H1 (cell line): ENCODE measurements at regions not wholly inside any gene's neighbourhood (a gene's known extent, or its start where the extent isn't known, plus 50 kb on each side); places are given as distances from the start of the nearest gene placed in this dataset.

Source experiments
- CTCF ChIA-PET: fragments of 300-600 bp; sonication (Branson Sonifier 250); formaldehyde crosslinking; loops from one replicate; lab custom pipeline; 2021; ENCODE audit not compliant: partially characterized antibody; lab: Charles Lee
- POLR2A ChIA-PET: fragments of 300-600 bp; sonication (Branson Sonifier 250); formaldehyde crosslinking; loops from one replicate; lab custom pipeline; 2021; ENCODE audit warnings: inconsistent platforms; ENCODE audit not compliant: partially characterized antibody; lab: Charles Lee
- DNase-seq, 2 experiments: peaks; one replicate each; pipeline versions ENCODE4 v3.0.0 to v3.0.0-alpha.2; 2010 to 2022; ENCODE audit warnings: low spot score in 2 of 2, low read depth in 1 of 2, mixed read lengths in 1 of 2
- FAIRE-seq: peaks from 2 replicates; lab custom pipeline; 2011; peaks lifted over from hg19 to GRCh38; lab: Jason Lieb, UNC
- H2AFZ ChIP-seq: 2 replicates; pipeline ENCODE4 v1.8.1; 2012; ENCODE audit warnings: low read length, inconsistent platforms
- H2AK5ac ChIP-seq: 2 replicates; pipeline ENCODE4 v1.6.1; 2013; ENCODE audit warnings: low read depth, low read length
- H2BK120ac ChIP-seq: replicated peaks from 2 replicates; pipeline ENCODE3; 2013; ENCODE audit warnings: low read depth, low read length, inconsistent platforms
- H2BK12ac ChIP-seq: 2 replicates; pipeline ENCODE4 v1.6.1; 2013; ENCODE audit warnings: low read depth, low read length
- H2BK15ac ChIP-seq: 2 replicates; pipeline ENCODE4 v1.6.1; 2013; ENCODE audit warnings: low read length
- H2BK20ac ChIP-seq: 2 replicates; pipeline ENCODE4 v1.6.1; 2013; ENCODE audit warnings: low read length
- H2BK5ac ChIP-seq: 2 replicates; pipeline ENCODE4 v1.6.1; 2013; ENCODE audit warnings: low read depth, low read length
- H3K14ac ChIP-seq: 2 replicates; pipeline ENCODE4 v1.6.1; 2013; ENCODE audit warnings: inconsistent platforms; ENCODE audit not compliant: insufficient read length
- H3K18ac ChIP-seq: 2 replicates; pipeline ENCODE4 v1.6.1; 2013; ENCODE audit warnings: low read length; ENCODE audit errors: extremely low read depth
- H3K23ac ChIP-seq: 2 replicates; pipeline ENCODE4 v1.6.1; 2013; ENCODE audit warnings: inconsistent platforms; ENCODE audit not compliant: insufficient read length
- H3K23me2 ChIP-seq: 2 replicates; pipeline ENCODE4 v1.6.1; 2013; ENCODE audit warnings: low read depth, low read length
- H3K27ac ChIP-seq: 2 replicates; pipeline ENCODE4 v1.6.1; 2011; ENCODE audit warnings: low read depth, low read length, inconsistent platforms
- H3K27me3 ChIP-seq, 4 experiments: replicated peaks in 1 of 4; 1 replicate in 1 of 4; 2 replicates in 3 of 4; pipeline versions ENCODE4 v1.6.1 to v1.8.1; 2011 to 2013; ENCODE audit warnings: low read length in 3 of 4, mild to moderate bottlenecking in 3 of 4, inconsistent platforms in 2 of 4, mixed read lengths in 2 of 4, moderate library complexity in 1 of 4; ENCODE audit not compliant: control insufficient read depth in 3 of 4, insufficient read depth in 3 of 4; ENCODE audit errors: extremely low read depth in 1 of 4
- H3K36me3 ChIP-seq, 4 experiments: 2 replicates each; pipeline versions ENCODE4 v1.6.1 to v1.8.1; 2011 to 2013; ENCODE audit warnings: mild to moderate bottlenecking in 4 of 4, low read length in 3 of 4, moderate library complexity in 2 of 4, control low read depth in 1 of 4, inconsistent platforms in 1 of 4; ENCODE audit not compliant: insufficient read depth in 4 of 4, control insufficient read depth in 2 of 4
- H3K4ac ChIP-seq: replicated peaks from 2 replicates; pipeline ENCODE3; 2013; ENCODE audit warnings: low read length, low read depth, mixed read lengths, inconsistent platforms; ENCODE audit not compliant: insufficient read length
- H3K4me1 ChIP-seq, 4 experiments: replicated peaks in 1 of 4; 1 replicate in 1 of 4; 2 replicates in 3 of 4; pipeline versions ENCODE4 v1.6.1 to v1.8.1; 2011 to 2013; ENCODE audit warnings: low read length in 3 of 4, inconsistent platforms in 2 of 4, mixed read lengths in 1 of 4; ENCODE audit not compliant: insufficient read depth in 4 of 4, control insufficient read depth in 3 of 4
- H3K4me2 ChIP-seq, 2 experiments: 2 replicates each; pipeline versions ENCODE4 v1.6.1 to v1.8.1; 2011 to 2013; ENCODE audit warnings: low read depth in 2 of 2, low read length in 2 of 2, control low read depth in 1 of 2, inconsistent platforms in 1 of 2, mild to moderate bottlenecking in 1 of 2; ENCODE audit not compliant: insufficient read depth in 1 of 2
- H3K4me3 ChIP-seq, 4 experiments: fragments of 200-600, 300-600 bp in 1 of 4; sonication (generic), shearing (Covaris generic), sonication (Bioruptor Twin) in 1 of 4; 2 replicates each; pipeline versions ENCODE4 v1.5.1 to v1.8.1; 2011 to 2016; ENCODE audit warnings: low read length in 4 of 4, low read depth in 3 of 4, control low read depth in 2 of 4, inconsistent platforms in 2 of 4, mild to moderate bottlenecking in 2 of 4, mixed read lengths in 1 of 4, moderate library complexity in 1 of 4; ENCODE audit not compliant: insufficient read depth in 2 of 4; ENCODE audit errors: extremely low read depth in 1 of 4
- H3K56ac ChIP-seq: replicated peaks from 2 replicates; pipeline ENCODE3; 2013; ENCODE audit warnings: low read depth, mild to moderate bottlenecking, mixed read lengths, low read length, inconsistent platforms; ENCODE audit not compliant: insufficient read length
- H3K79me1 ChIP-seq: 2 replicates; pipeline ENCODE4 v1.6.1; 2013; ENCODE audit warnings: low read depth, low read length, control low read depth
- H3K79me2 ChIP-seq, 2 experiments: 2 replicates each; pipeline versions ENCODE4 v1.6.1 to v1.8.1; 2012 to 2013; ENCODE audit warnings: low read length in 2 of 2, mild to moderate bottlenecking in 2 of 2, inconsistent platforms in 1 of 2; ENCODE audit not compliant: insufficient read depth in 2 of 2, control insufficient read depth in 1 of 2
- H3K9ac ChIP-seq, 4 experiments: replicated peaks in 1 of 4; 1 replicate in 1 of 4; 2 replicates in 3 of 4; pipeline versions ENCODE4 v1.6.1 to v1.8.1; 2011 to 2013; ENCODE audit warnings: low read depth in 3 of 4, low read length in 3 of 4, control low read depth in 2 of 4, mild to moderate bottlenecking in 2 of 4, moderate library complexity in 2 of 4, inconsistent platforms in 1 of 4; ENCODE audit errors: extremely low read depth in 1 of 4
- H3K9me3 ChIP-seq, 2 experiments: 2 replicates each; pipeline versions ENCODE4 v1.6.1 to v1.8.1; 2012 to 2013; ENCODE audit warnings: mild to moderate bottlenecking in 2 of 2, moderate library complexity in 2 of 2, control low read depth in 1 of 2, inconsistent platforms in 1 of 2, low read depth in 1 of 2, low read length in 1 of 2, mixed read lengths in 1 of 2; ENCODE audit not compliant: insufficient read depth in 2 of 2
- H4K20me1 ChIP-seq, 2 experiments: replicated peaks in 1 of 2; 2 replicates each; pipeline versions ENCODE3 to v1.8.1; 2011 to 2013; ENCODE audit warnings: inconsistent platforms in 2 of 2, low read length in 2 of 2, mild to moderate bottlenecking in 1 of 2; ENCODE audit not compliant: insufficient read depth in 2 of 2, control insufficient read depth in 1 of 2
- H4K5ac ChIP-seq: 2 replicates; pipeline ENCODE4 v1.6.1; 2013; ENCODE audit warnings: low read length, low read depth, mixed read lengths, inconsistent platforms; ENCODE audit not compliant: insufficient read length
- H4K8ac ChIP-seq: 2 replicates; pipeline ENCODE4 v1.8.0; 2013; ENCODE audit warnings: mild to moderate bottlenecking, moderate library complexity, low read length, inconsistent platforms; ENCODE audit not compliant: insufficient read depth; ENCODE audit errors: extremely low read depth
- H4K91ac ChIP-seq: replicated peaks from 2 replicates; pipeline ENCODE3; 2013; ENCODE audit warnings: low read length, mixed read lengths, inconsistent platforms; ENCODE audit not compliant: insufficient read length
- CBX5 ChIP-seq: fragments of 300-800, 300-1000 bp; sonication (generic); IDR thresholded peaks from 2 replicates; pipeline ENCODE4 v1.7.1; 2016; ENCODE audit warnings: antibody characterized with exemption, low read length, low read depth
- CTBP2 ChIP-seq: IDR thresholded peaks from 2 replicates; pipeline ENCODE4 v1.7.0; 2011; ENCODE audit warnings: borderline replicate concordance, mild to moderate bottlenecking, moderate library complexity, mixed read lengths, low read length; ENCODE audit not compliant: insufficient read depth, insufficient read length
- KDM5A ChIP-seq: fragments of 200-600 bp; IDR thresholded peaks from 2 replicates; pipeline ENCODE4 v1.7.1; 2012; ENCODE audit warnings: mild to moderate bottlenecking, low read length, inconsistent platforms, mixed read lengths
- PHF8 ChIP-seq: fragments of 200-600 bp; sonication (generic); conservative IDR thresholded peaks from 2 replicates; pipeline ENCODE4 v1.7.1; 2012; ENCODE audit warnings: low read depth, mild to moderate bottlenecking, inconsistent platforms, low read length, moderate library complexity
- POLR2AphosphoS5 ChIP-seq: IDR thresholded peaks from 2 replicates; pipeline ENCODE4 v1.6.1; 2011; ENCODE audit warnings: low read depth, low read length
- WGBS, 2 experiments: shearing (Covaris generic) in 1 of 2; methylation state at CpG; one replicate each; pipeline versions ENCODE4 v1.1.6 to v1.1.7; 2013 to 2015; ENCODE audit warnings: low lambda C conversion rate in 2 of 2, mixed read lengths in 2 of 2, inconsistent platforms in 1 of 2, low coverage in 1 of 2, missing lambda C conversion rate in 1 of 2; ENCODE audit not compliant: insufficient replicate concordance in 2 of 2, insufficient coverage in 1 of 2, insufficient read length in 1 of 2; ENCODE audit errors: extremely low coverage in 1 of 2, missing lambda C conversion rate in 1 of 2; 5-methylcytosine and 5-hydroxymethylcytosine counted together
- TF ChIP-seq, protein P1 (sequence below), 3 experiments: IDR thresholded peaks; 1 replicate in 2 of 3; 2 replicates in 1 of 3; pipeline versions ENCODE4 v1.5.1 to v1.6.1; 2011; ENCODE audit warnings: low read length in 3 of 3, mild to moderate bottlenecking in 3 of 3, inconsistent platforms in 2 of 3, low read depth in 1 of 3, moderate library complexity in 1 of 3; ENCODE audit not compliant: insufficient read depth in 1 of 3; ENCODE audit errors: control extremely low read depth in 1 of 3

DNA sequence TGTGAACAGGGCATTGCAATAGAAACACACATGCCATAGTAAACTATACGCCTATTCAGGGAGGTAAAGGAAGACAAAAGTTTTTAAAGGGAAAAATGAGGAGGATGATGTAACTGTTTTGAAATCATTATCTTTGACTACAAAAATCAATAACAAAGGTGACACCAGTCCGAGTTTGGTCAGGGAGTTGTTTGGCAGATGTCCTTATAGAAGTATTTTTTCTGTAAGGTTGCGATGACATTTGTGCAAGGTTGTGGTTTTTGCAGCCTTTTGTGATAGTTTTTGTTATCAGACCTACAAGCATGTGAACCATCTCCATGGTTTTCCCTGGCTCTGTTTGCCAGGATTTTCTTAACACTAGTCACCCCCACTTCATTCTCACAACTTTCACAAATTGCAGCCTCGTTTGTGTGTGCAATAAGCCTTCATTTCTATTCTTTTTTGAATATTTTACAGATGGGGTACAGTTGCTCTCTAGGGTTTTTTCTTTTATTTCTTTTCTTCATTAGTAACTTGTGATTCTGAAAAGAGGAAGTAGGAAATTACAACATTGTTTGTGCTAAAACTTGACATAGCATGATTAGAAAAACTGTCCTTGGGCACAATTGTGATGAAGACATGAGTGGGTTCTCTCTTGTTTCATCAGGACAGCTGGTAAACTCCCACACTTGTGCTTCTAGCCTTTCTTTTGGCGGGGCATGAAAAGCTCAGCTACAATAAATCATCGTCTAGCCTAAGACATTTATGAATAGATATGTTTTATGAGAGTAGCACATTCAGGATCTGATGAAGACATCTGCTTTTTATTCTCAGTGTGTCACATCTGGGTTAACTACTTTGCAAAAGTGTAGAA is 60.2 kb upstream of the PNPLA4 start:
- Histone ChIP-seq H2BK12ac (no peak overlapping the region), H3K79me1 (no peaks in the 10 kb centered on the region), H3K4me1 (no peaks in the 10 kb centered on the region), H2AFZ (no peak overlapping the region), H2BK120ac (no peak overlapping the region), H3K56ac (no peak overlapping the region), H3K9me3 (no peaks in the 10 kb centered on the region), H3K23me2 (no peaks in the 10 kb centered on the region), H3K27ac (no peak overlapping the region), H2AK5ac (no peak overlapping the region), H3K27me3 (no peaks in the 10 kb centered on the region), H3K4me3 (no peak overlapping the region), H3K14ac (no peak overlapping the region), H4K20me1 (no peaks in the 10 kb centered on the region), H3K79me2 (no peaks in the 10 kb centered on the region), H2BK5ac (no peak overlapping the region), H2BK15ac (no peak overlapping the region), H4K8ac (no peak overlapping the region), H3K9ac (no peak overlapping the region), H3K18ac (no peak overlapping the region), H2BK20ac (no peak overlapping the region), H3K4ac (no peak overlapping the region), H3K36me3 (no peaks in the 10 kb centered on the region), H4K91ac (no peak overlapping the region), H4K5ac (no peak overlapping the region), H3K23ac (no peak overlapping the region), H3K4me2 (no peak overlapping the region)
- FAIRE-seq, result peak; percentile 96
- ChIA-PET POLR2A (no interaction called here), CTCF (no interaction called here)
- 96% methylated on average over 5 of the region's 6 CpGs; no CpG with 5 or more reads in 1 of the 2 experiments for WGBS, 2 experiments
- no peak for DNase-seq
- no peak for TF ChIP-seq PHF8
- TF ChIP-seq KDM5A, result no peak
- TF ChIP-seq, protein P1, sequence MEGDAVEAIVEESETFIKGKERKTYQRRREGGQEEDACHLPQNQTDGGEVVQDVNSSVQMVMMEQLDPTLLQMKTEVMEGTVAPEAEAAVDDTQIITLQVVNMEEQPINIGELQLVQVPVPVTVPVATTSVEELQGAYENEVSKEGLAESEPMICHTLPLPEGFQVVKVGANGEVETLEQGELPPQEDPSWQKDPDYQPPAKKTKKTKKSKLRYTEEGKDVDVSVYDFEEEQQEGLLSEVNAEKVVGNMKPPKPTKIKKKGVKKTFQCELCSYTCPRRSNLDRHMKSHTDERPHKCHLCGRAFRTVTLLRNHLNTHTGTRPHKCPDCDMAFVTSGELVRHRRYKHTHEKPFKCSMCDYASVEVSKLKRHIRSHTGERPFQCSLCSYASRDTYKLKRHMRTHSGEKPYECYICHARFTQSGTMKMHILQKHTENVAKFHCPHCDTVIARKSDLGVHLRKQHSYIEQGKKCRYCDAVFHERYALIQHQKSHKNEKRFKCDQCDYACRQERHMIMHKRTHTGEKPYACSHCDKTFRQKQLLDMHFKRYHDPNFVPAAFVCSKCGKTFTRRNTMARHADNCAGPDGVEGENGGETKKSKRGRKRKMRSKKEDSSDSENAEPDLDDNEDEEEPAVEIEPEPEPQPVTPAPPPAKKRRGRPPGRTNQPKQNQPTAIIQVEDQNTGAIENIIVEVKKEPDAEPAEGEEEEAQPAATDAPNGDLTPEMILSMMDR (IDR thresholded peaks at IDR 0.05; ENCODE audit: control extremely low read depth in 1 of 3, insufficient read depth in 1 of 3, low read depth in 1 of 3, low read length in 3 of 3), result no peak
- TF ChIP-seq POLR2AphosphoS5, result no peak
- no peak for TF ChIP-seq CBX5
- TF ChIP-seq CTBP2, result no peak
